ENCODE measurements at regions not wholly inside any gene's neighbourhood (a gene's known extent, or its start where the extent isn't known, plus 50 kb on each side); places are given as distances from the start of the nearest gene placed in this dataset.

DNA sequence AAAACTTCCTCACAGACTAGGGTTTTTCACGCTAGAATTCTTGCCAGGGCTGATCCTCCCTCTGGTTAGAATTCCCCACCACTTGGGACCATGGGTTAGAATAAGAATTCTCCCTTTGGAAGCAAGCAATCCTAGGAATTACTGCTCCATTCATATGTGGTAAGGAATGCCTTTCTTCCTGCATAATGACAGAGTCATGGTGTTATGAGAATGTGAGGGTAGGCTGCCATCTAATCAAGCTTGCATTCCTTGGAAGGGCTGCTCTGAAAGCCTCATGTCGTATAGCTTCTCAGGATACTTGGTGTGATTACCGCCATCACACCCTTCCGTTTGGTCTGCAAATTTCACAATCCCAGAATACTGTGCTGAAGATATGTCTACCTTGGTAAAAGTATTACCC, 1282.4 kb upstream of the PIK3C3 start:
- H3K4me3 ChIP-seq: no peak overlapping the region
- intact Hi-C loops (cut with DNase I; ENCODE audit: low total_unique reads) (no loop called here), in situ Hi-C loops (cut with MboI; ENCODE audit: low pct_ligation_motif_present in 1 of 4, low pct_unique_long_range_greater_than_20kb in 1 of 4, low sequenced_read_pairs in 3 of 4) (no loop called here)
- DNase-seq: no peak
- no peaks in the 10 kb centered on the region for H3K27me3 ChIP-seq
- H3K4me1 ChIP-seq: no peaks in the 10 kb centered on the region
- 87 to 91% methylated on average over 3 to 4 of the region's 4 CpGs for WGBS, 2 donors (ENCODE audit: low coverage in 1 of 2)
- H3K36me3 ChIP-seq: no peaks in the 10 kb centered on the region
- H3K9me3 ChIP-seq: no peaks in the 10 kb centered on the region
- TF ChIP-seq, protein P1, sequence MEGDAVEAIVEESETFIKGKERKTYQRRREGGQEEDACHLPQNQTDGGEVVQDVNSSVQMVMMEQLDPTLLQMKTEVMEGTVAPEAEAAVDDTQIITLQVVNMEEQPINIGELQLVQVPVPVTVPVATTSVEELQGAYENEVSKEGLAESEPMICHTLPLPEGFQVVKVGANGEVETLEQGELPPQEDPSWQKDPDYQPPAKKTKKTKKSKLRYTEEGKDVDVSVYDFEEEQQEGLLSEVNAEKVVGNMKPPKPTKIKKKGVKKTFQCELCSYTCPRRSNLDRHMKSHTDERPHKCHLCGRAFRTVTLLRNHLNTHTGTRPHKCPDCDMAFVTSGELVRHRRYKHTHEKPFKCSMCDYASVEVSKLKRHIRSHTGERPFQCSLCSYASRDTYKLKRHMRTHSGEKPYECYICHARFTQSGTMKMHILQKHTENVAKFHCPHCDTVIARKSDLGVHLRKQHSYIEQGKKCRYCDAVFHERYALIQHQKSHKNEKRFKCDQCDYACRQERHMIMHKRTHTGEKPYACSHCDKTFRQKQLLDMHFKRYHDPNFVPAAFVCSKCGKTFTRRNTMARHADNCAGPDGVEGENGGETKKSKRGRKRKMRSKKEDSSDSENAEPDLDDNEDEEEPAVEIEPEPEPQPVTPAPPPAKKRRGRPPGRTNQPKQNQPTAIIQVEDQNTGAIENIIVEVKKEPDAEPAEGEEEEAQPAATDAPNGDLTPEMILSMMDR (IDR thresholded peaks at IDR 0.05): no peak
- TF ChIP-seq EP300 (IDR thresholded peaks at IDR 0.05; ENCODE audit: low read depth) (no peak), POLR2A (IDR thresholded peaks at IDR 0.05) (no peak), POLR2AphosphoS5 (IDR thresholded peaks at IDR 0.05) (no peak)
- no peak overlapping the region for H3K27ac ChIP-seq

DNA sequence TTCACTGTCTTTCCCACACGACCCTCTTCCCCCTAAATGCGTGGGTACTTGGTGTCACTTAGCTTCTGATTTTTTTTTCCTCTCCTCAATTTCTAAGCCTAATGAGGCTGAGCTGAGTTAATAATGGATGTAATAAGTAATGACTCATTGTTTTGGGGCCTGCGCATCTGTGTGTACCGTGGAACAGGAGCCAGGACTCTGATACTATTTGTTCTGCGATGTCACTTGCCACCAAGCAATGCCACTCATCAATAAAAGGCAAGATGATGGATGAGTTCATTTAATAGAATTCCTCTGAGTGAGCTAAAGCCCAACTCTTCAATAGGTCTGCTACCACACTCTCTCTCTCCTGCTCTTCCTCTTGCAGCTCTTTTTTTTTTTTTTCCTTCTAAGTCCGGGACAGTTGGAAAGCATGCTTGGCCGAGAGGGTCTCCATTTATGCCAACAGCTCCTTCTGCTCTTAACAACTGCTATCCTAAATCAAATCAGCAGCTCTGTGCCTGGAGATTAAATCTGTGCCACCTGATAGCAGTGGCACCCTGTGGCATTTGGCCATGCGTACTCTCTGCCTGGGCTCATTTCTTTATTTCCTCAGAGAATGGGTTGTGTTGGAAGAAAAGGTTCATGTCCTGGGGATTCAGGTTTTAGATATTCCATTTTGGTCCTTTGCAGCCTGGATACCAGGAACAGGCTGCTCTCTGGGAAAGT, 1284.2 kb upstream of the PIK3C3 start:
- in situ Hi-C loops (cut with MboI; ENCODE audit: low pct_ligation_motif_present in 1 of 4, low pct_unique_long_range_greater_than_20kb in 1 of 4, low sequenced_read_pairs in 3 of 4) (no loop called here), intact Hi-C loops (cut with DNase I; ENCODE audit: low total_unique reads) (no loop called here)
- no peak overlapping the region for H3K4me3 ChIP-seq
- TF ChIP-seq POLR2A (IDR thresholded peaks at IDR 0.05): no peak
- TF ChIP-seq, protein P1 (IDR thresholded peaks at IDR 0.05): no peak
- TF ChIP-seq EP300 (IDR thresholded peaks at IDR 0.05; ENCODE audit: low read depth): no peak
- no peak for TF ChIP-seq POLR2AphosphoS5 (IDR thresholded peaks at IDR 0.05)
- no peaks in the 10 kb centered on the region for H3K36me3 ChIP-seq
- H3K4me1 ChIP-seq: no peaks in the 10 kb centered on the region
- 73 to 93% methylated on average over 5 to 8 of the region's 8 CpGs for WGBS, 2 donors (ENCODE audit: low coverage in 1 of 2)
- H3K27me3 ChIP-seq: no peaks in the 10 kb centered on the region
- H3K9me3 ChIP-seq: no peaks in the 10 kb centered on the region
- H3K27ac ChIP-seq: no peak overlapping the region
- no peak for DNase-seq

DNA sequence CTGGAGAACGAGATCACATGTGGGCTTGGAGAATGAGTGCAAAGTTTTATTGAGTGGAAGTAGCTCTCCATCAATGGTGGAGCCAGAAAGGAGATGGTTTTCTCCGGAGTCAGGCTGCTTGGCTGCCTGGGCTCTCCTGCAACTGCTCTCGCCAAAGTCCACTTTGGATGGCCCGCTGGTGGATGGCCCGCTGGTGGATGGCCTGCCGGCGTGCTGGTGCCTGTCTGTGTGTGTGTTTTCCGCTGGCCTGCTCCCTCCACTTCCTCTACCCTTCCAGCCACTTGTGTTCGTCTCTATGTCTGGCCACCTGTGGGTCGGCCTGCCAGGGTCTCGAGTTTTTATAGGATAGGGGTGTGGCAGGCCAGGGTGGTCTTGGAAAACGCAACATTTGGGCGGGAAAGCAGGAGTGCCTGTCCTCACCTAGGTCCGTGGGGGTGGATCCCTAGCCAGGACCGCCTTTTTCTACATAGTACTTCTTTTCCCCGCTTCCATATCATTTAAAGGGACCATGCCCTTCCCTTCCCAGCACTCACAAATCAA, 1292.1 kb upstream of the PIK3C3 start:
- intact Hi-C loops (cut with DNase I; ENCODE audit: low total_unique reads): no loop called here
- 68 to 84% methylated on average over 7 to 16 of the region's 16 CpGs for WGBS, 2 donors (ENCODE audit: low coverage in 1 of 2)
- no peak overlapping the region for H3K4me3 ChIP-seq
- no peak overlapping the region for H3K27ac ChIP-seq
- no peaks in the 10 kb centered on the region for H3K27me3 ChIP-seq
- H3K36me3 ChIP-seq: no peaks in the 10 kb centered on the region
- no peaks in the 10 kb centered on the region for H3K4me1 ChIP-seq
- DNase-seq: no peak
- no peaks in the 10 kb centered on the region for H3K9me3 ChIP-seq
- in situ Hi-C loops (cut with MboI; ENCODE audit: low pct_ligation_motif_present in 1 of 4, low pct_unique_long_range_greater_than_20kb in 1 of 4, low sequenced_read_pairs in 3 of 4): no loop called here
- TF ChIP-seq POLR2AphosphoS5 (IDR thresholded peaks at IDR 0.05): no peak
- no peak for TF ChIP-seq EP300 (IDR thresholded peaks at IDR 0.05; ENCODE audit: low read depth)
- TF ChIP-seq, protein P1 (IDR thresholded peaks at IDR 0.05): no peak
- no peak for TF ChIP-seq POLR2A (IDR thresholded peaks at IDR 0.05)

DNA sequence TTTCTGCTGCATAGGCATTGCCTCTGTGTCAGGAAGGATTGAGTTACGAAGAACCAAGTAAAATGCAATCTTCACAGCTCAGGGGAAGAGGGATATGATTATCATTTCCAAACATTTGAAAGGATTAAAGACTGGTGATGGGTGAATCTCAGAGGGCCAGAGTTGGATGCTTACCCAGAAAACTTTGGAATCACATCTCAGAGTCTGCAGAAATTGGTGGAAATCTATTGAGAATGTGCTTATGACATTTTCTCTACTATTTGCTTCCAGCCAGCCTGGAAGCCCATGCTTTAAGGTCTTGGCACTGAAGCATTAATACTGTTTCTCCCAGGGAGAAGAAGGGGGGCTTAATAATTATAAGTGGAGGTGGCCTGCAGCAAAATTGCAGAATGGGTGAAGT, 1301.4 kb upstream of the PIK3C3 start:
- no peak overlapping the region for H3K27ac ChIP-seq
- no peaks in the 10 kb centered on the region for H3K4me1 ChIP-seq
- H3K4me3 ChIP-seq: no peak overlapping the region
- no peaks in the 10 kb centered on the region for H3K36me3 ChIP-seq
- in situ Hi-C loops (cut with MboI; ENCODE audit: low pct_ligation_motif_present in 1 of 4, low pct_unique_long_range_greater_than_20kb in 1 of 4, low sequenced_read_pairs in 3 of 4): no loop called here
- no peak for DNase-seq
- no peaks in the 10 kb centered on the region for H3K9me3 ChIP-seq
- no peak for TF ChIP-seq POLR2AphosphoS5 (IDR thresholded peaks at IDR 0.05)
- TF ChIP-seq POLR2A (IDR thresholded peaks at IDR 0.05): no peak
- TF ChIP-seq, protein P1 (IDR thresholded peaks at IDR 0.05): no peak
- TF ChIP-seq EP300 (IDR thresholded peaks at IDR 0.05; ENCODE audit: low read depth): no peak
- no peaks in the 10 kb centered on the region for H3K27me3 ChIP-seq
- 77 to 88% methylated on average over 1 of the region's 1 CpG for WGBS, 2 donors (ENCODE audit: low coverage in 1 of 2)
- intact Hi-C loops (cut with DNase I; ENCODE audit: low total_unique reads): no loop called here
